ENCODE measurements at regions not wholly inside any gene's neighbourhood (a gene's known extent, or its start where the extent isn't known, plus 50 kb on each side); places are given as distances from the start of the nearest gene placed in this dataset.

DNA sequence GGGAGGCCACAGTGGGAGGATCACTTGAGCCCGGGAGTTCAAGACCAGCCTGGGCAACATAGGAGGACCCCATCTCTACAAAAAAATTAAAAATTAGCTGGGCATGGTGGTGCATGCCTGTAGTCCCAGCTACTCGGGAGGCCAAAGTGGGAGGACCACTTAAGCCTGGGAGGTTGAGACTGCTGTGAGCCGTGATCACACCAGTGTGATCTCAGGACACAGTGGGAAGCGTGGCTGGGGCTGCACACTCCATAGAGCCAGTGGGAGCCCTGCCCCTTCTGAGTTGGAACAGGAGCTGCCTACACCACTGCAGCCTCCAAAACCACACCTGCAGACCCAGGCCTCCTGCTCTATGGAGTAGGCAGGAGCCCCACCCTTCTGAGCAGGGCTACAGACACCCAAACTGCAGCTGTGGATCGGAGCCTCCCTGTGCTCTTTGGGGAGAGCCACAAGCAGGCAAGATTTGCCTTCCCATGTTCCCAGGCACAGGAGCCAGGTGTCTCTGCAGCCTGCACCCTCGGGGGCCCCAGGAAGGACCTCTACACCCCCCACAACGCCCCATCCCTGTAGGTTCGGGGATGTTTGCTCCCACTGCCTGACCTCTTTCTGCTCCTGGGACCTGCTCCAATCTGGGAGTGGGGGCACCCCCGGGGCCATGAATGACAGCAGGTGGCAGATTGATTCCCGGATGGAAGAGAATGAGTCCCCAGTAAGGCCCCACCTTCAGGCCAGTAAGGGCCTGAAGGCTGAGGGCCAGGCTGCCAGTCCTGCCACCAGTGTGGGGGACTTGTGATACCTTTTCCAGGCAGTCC is 245.4 kb downstream of the BUD13 start:
- no peaks in the 10 kb centered on the region for H3K36me3 ChIP-seq
- no peak overlapping the region for H3K27ac ChIP-seq
- H3K4me1 ChIP-seq, result no peaks in the 10 kb centered on the region
- intact Hi-C loops (cut with DNase I), result no loop called here
- TF ChIP-seq, protein P1, sequence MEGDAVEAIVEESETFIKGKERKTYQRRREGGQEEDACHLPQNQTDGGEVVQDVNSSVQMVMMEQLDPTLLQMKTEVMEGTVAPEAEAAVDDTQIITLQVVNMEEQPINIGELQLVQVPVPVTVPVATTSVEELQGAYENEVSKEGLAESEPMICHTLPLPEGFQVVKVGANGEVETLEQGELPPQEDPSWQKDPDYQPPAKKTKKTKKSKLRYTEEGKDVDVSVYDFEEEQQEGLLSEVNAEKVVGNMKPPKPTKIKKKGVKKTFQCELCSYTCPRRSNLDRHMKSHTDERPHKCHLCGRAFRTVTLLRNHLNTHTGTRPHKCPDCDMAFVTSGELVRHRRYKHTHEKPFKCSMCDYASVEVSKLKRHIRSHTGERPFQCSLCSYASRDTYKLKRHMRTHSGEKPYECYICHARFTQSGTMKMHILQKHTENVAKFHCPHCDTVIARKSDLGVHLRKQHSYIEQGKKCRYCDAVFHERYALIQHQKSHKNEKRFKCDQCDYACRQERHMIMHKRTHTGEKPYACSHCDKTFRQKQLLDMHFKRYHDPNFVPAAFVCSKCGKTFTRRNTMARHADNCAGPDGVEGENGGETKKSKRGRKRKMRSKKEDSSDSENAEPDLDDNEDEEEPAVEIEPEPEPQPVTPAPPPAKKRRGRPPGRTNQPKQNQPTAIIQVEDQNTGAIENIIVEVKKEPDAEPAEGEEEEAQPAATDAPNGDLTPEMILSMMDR (IDR thresholded peaks at IDR 0.05), result no peak
- H3K4me3 ChIP-seq, result no peak overlapping the region
- H3K27me3 ChIP-seq, result peaks cover 2 to 41% of the 10 kb centered on the region in 2 donors
- DNase-seq, result no peak
- ATAC-seq, result no peak
- peaks cover 0 to 7% of the 10 kb centered on the region in 2 donors for H3K9me3 ChIP-seq

DNA sequence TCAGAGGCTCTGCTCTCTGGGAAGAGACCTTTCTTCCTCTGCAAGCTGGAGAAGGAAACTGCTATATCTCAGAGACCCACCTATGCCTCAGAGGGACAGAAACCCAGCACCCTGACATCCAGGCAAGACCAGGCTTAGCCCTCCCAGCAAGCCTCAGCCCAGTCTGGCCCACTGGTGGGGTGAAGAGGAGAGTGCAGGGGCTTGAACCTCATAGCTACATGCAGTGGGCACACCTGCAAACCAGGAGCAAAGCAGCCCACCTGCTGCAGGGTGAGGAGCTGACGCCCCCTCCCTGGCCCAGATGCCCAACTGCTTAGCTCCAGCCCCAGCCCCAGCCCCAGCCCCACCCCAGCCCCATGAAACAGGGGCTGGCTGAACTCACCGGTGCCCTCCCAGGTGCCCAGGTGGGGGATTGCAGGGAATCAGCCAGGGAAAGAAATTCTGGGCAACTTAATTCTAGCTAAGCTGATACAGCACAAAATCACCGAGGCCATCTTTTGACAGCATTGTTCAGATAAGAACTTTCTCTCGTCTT is 246.8 kb downstream of the BUD13 start:
- DNase-seq (no peak), ATAC-seq (no peak)
- H3K4me3 ChIP-seq, result no peak overlapping the region
- H3K27me3 ChIP-seq, result peaks cover 2 to 33% of the 10 kb centered on the region in 2 donors
- intact Hi-C loops (cut with DNase I), result no loop called here
- H3K4me1 ChIP-seq, result no peaks in the 10 kb centered on the region
- peaks cover 0 to 7% of the 10 kb centered on the region in 2 donors for H3K9me3 ChIP-seq
- H3K36me3 ChIP-seq, result no peaks in the 10 kb centered on the region
- TF ChIP-seq, protein P1 (IDR thresholded peaks at IDR 0.05), result no peak
- no peak overlapping the region for H3K27ac ChIP-seq

DNA sequence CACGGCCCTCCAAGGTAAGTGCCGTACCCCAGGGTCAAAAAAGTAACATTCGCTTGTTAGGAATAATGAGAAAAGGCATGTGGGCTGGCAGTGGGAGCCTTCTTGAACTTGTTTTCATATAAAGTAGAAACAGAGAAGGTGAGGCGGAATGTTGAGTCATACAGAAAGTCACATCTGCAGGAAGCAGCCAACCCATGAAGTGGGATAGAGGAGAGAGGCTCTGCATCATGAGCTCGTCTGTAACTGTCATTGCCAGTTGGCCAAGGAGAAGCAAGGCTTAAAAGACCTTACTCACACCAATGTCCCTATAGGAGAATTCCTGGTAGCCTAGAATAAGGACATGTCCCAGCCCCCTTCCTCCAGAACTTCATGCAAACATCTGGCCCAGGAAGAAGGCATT is 253.3 kb downstream of the BUD13 start:
- ATAC-seq (no peak), DNase-seq (no peak)
- Histone ChIP-seq H3K27me3 (peaks cover 0 to 23% of the 10 kb centered on the region in 2 donors), H3K9me3 (no peaks in the 10 kb centered on the region), H3K36me3 (no peaks in the 10 kb centered on the region), H3K27ac (no peak overlapping the region), H3K4me1 (no peaks in the 10 kb centered on the region), H3K4me3 (no peak overlapping the region)
- TF ChIP-seq, protein P1 (IDR thresholded peaks at IDR 0.05), result no peak
- intact Hi-C loops (cut with DNase I), result no loop called here

DNA sequence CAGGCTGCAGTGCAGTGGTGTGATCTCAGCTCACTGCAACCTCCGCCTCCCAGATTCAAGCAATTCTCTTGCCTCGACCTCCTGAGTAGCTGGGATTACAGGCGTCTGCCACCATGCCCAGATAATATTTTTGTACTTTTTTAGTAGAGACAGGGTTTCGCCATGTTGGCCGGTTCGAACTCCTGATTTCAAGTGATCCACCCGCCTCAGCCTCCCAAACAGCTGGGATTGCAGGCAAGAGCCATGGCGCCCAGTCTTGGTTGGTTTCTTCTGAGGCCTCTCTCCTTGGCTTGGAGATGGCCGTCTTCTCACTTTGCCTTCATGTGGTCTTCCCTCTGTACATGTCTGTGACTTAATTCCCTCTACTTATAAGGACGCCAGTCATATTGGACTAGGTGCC is 254.6 kb downstream of the BUD13 start:
- no peaks in the 10 kb centered on the region for H3K4me1 ChIP-seq
- DNase-seq (no peak), ATAC-seq (no peak)
- no peaks in the 10 kb centered on the region for H3K36me3 ChIP-seq
- no peak overlapping the region for H3K27ac ChIP-seq
- TF ChIP-seq, protein P1 (IDR thresholded peaks at IDR 0.05), result no peak
- intact Hi-C loops (cut with DNase I), result no loop called here
- peaks cover 0 to 36% of the 10 kb centered on the region in 2 donors for H3K27me3 ChIP-seq
- H3K4me3 ChIP-seq, result no peak overlapping the region
- H3K9me3 ChIP-seq, result no peaks in the 10 kb centered on the region

DNA sequence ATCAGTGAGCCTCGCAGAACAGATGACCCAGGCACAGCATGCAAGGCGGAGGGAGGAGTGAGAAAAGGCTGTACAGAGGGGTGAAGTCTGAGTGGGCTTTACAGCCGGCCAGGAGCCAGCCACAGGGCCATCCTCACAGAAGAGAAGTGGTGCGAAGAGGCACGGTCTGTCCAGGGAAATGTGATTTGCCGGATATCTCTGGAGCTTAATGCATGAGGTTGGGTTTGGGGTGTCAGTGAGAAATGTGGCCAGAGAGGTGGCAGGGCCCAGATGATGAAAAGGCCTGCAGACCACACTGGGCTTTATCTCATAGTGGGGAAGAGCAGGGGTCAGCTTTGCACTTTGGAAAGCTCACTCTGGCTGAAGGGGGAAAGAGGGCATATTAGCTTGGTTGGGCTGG is 255.2 kb downstream of the BUD13 start:
- H3K27me3 ChIP-seq, result peaks cover 0 to 42% of the 10 kb centered on the region in 2 donors
- intact Hi-C loops (cut with DNase I), result no loop called here
- ATAC-seq (no peak), DNase-seq (no peak)
- no peak overlapping the region for H3K27ac ChIP-seq
- no peak overlapping the region for H3K4me3 ChIP-seq
- no peaks in the 10 kb centered on the region for H3K4me1 ChIP-seq
- TF ChIP-seq, protein P1 (IDR thresholded peaks at IDR 0.05), result no peak
- H3K9me3 ChIP-seq, result no peaks in the 10 kb centered on the region
- H3K36me3 ChIP-seq, result no peaks in the 10 kb centered on the region
